Keratinocyte (primary cell): ENCODE measurements at regions not wholly inside any gene's neighbourhood (a gene's known extent, or its start where the extent isn't known, plus 50 kb on each side); places are given as distances from the start of the nearest gene placed in this dataset.

Experiments
- DNase-seq: peaks from one replicate; pipeline ENCODE4 v3.0.0-alpha.2; 2011; ENCODE audit warnings: low read depth, missing footprints, low spot score
- FAIRE-seq: peaks from 2 replicates; lab custom pipeline; 2011; peaks lifted over from hg19 to GRCh38; lab: Jason Lieb, UNC
- H2AFZ ChIP-seq: 2 replicates; pipeline ENCODE4 v1.6.0; 2012; ENCODE audit warnings: low read length, control low read depth, inconsistent platforms; ENCODE audit not compliant: control insufficient read depth
- H3K27ac ChIP-seq: 2 replicates; pipeline ENCODE4 v1.5.1; 2011; ENCODE audit warnings: low read length; ENCODE audit not compliant: control insufficient read depth, insufficient read depth
- H3K27me3 ChIP-seq: 3 replicates; pipeline ENCODE4 v1.6.0; 2011; ENCODE audit warnings: low read length; ENCODE audit not compliant: control insufficient read depth, insufficient read depth; ENCODE audit errors: extremely low read depth
- H3K36me3 ChIP-seq, 2 experiments: 2 replicates in 1 of 2; 3 replicates in 1 of 2; pipeline ENCODE4 v1.5.1; 2011; ENCODE audit warnings: low read length in 2 of 2, mild to moderate bottlenecking in 1 of 2; ENCODE audit not compliant: control insufficient read depth in 2 of 2, insufficient read depth in 2 of 2; ENCODE audit errors: extremely low read depth in 1 of 2
- H3K4me1 ChIP-seq: 3 replicates; pipeline ENCODE4 v1.5.1; 2011; ENCODE audit warnings: low read length; ENCODE audit not compliant: control insufficient read depth, insufficient read depth; ENCODE audit errors: extremely low read depth
- H3K4me2 ChIP-seq: 3 replicates; pipeline ENCODE4 v1.6.0; 2011; ENCODE audit warnings: low read depth, low read length; ENCODE audit not compliant: control insufficient read depth, insufficient read depth; ENCODE audit errors: extremely low read depth
- H3K4me3 ChIP-seq, 3 experiments: fragments of 200-600 bp in 1 of 3; sonication (generic) in 1 of 3; 2 replicates in 2 of 3; 3 replicates in 1 of 3; pipeline ENCODE4 v1.5.1; 2011 to 2016; ENCODE audit warnings: low read length in 3 of 3, mild to moderate bottlenecking in 3 of 3, control low read depth in 2 of 3, inconsistent platforms in 1 of 3, low read depth in 1 of 3, mixed read lengths in 1 of 3, mixed run types in 1 of 3, moderate library complexity in 1 of 3; ENCODE audit not compliant: control insufficient read depth in 2 of 3, insufficient read depth in 2 of 3; ENCODE audit errors: extremely low read depth in 1 of 3
- H3K79me2 ChIP-seq: 2 replicates; pipeline ENCODE4 v1.6.0; 2012; ENCODE audit warnings: low read length; ENCODE audit not compliant: control insufficient read depth, insufficient read depth
- H3K9ac ChIP-seq: 3 replicates; pipeline ENCODE4 v1.6.0; 2011; ENCODE audit warnings: low read length; ENCODE audit not compliant: control insufficient read depth, insufficient read depth; ENCODE audit errors: extremely low read depth
- H3K9me1 ChIP-seq: 3 replicates; pipeline ENCODE4 v1.6.0; 2011; ENCODE audit warnings: low read length; ENCODE audit not compliant: control insufficient read depth, insufficient read depth; ENCODE audit errors: extremely low read depth
- H3K9me3 ChIP-seq: 2 replicates; pipeline ENCODE4 v1.5.1; 2012; ENCODE audit warnings: low read depth, low read length; ENCODE audit not compliant: control insufficient read depth
- H4K20me1 ChIP-seq: 3 replicates; pipeline ENCODE4 v1.6.0; 2011; ENCODE audit warnings: low read length; ENCODE audit not compliant: control insufficient read depth, insufficient read depth; ENCODE audit errors: extremely low read depth
- CTCF ChIP-seq, 3 experiments: IDR thresholded peaks in 1 of 3; conservative IDR thresholded peaks in 1 of 3; optimal IDR thresholded peaks in 1 of 3; 2 replicates in 2 of 3; 3 replicates in 1 of 3; pipeline versions ENCODE3 to v1.5.1; 2011; ENCODE audit warnings: low read length in 3 of 3, mild to moderate bottlenecking in 3 of 3, moderate library complexity in 2 of 3, control low read depth in 1 of 3, inconsistent platforms in 1 of 3; ENCODE audit not compliant: insufficient read depth in 2 of 3; ENCODE audit errors: extremely low read depth in 1 of 3
- EZH2 ChIP-seq: IDR thresholded peaks from one replicate; pipeline ENCODE4 v1.6.1; 2012; ENCODE audit warnings: inconsistent platforms, mild to moderate bottlenecking, low read length, moderate library complexity
- dilution Hi-C: fragments of 300-500 bp; cut with MboI; formaldehyde crosslinking; loops from one replicate; pipeline ENCODE4 v1.7.0; 2020; ENCODE audit warnings: low sequenced_read_pairs; ENCODE audit not compliant: extremely low pct_ligation_motif_present

- H3K9ac ChIP-seq, result no peak overlapping the region
- H3K4me3 ChIP-seq, result no peak overlapping the region
- DNase-seq, result no peak
- no peak overlapping the region for H3K4me2 ChIP-seq
- H3K9me1 ChIP-seq, result no peaks in the 10 kb centered on the region
- no peaks in the 10 kb centered on the region for H3K4me1 ChIP-seq
- dilution Hi-C loops, result no loop called here
- no peak overlapping the region for H3K27ac ChIP-seq
- H2AFZ ChIP-seq, result no peak overlapping the region
- no peaks in the 10 kb centered on the region for H3K27me3 ChIP-seq
- FAIRE-seq, result no peak
- H3K36me3 ChIP-seq, result no peaks in the 10 kb centered on the region
- no peaks in the 10 kb centered on the region for H3K9me3 ChIP-seq
- H3K79me2 ChIP-seq, result no peaks in the 10 kb centered on the region
- H4K20me1 ChIP-seq, result no peaks in the 10 kb centered on the region
- TF ChIP-seq EZH2 (no peak), CTCF (optimal IDR thresholded peaks at IDR 0.05 in 1 of 3, IDR thresholded peaks at IDR 0.05 in 1 of 3, conservative IDR thresholded peaks at IDR 0.05 in 1 of 3; ENCODE audit: extremely low read depth in 1 of 3, insufficient read depth in 2 of 3, low read length in 3 of 3) (no peak)
These were observed 1309.0 kb upstream of the PABPC4L start for GRCh38 chr4:135510582-135510981.

DNA sequence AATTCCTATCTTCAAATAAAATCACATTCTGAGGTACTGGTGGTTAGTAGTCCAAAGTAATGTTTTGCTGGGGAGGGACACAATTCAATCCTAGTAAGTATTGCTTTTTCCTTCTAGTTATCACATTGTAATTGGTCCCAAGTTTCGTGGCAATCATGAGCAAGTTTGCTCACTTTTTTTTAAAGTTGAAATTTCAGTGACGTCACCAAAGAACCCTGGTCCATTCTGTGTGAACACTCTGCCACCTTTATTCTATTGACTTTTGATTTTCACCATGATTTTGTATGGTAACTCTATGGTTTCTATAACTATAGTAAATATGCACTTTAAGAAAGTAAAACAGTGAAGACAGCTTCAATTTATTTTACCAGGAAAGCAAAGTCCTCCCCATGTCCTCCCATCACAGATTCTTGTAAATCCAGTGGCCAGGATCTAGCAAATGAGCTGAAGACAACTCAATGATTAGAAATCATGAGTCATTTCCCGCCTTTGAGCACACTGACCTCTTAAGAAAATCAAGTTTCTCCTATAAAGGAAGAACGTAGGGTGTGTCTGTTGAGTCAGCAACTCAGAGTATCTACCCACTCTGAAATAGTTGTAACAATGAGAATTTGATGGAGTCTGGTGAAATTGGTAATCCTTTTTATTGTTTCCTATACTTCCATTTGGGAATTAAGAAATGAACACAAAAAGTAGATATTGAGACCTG, 1306.6 kb upstream of the PABPC4L start:
- no peak overlapping the region for H3K27ac ChIP-seq
- no peak for TF ChIP-seq CTCF (optimal IDR thresholded peaks at IDR 0.05 in 1 of 3, IDR thresholded peaks at IDR 0.05 in 1 of 3, conservative IDR thresholded peaks at IDR 0.05 in 1 of 3; ENCODE audit: extremely low read depth in 1 of 3, insufficient read depth in 2 of 3, low read length in 3 of 3)
- no peaks in the 10 kb centered on the region for H3K4me1 ChIP-seq
- dilution Hi-C loops, result no loop called here
- FAIRE-seq, result no peak
- no peaks in the 10 kb centered on the region for H3K9me3 ChIP-seq
- no peaks in the 10 kb centered on the region for H3K9me1 ChIP-seq
- H3K36me3 ChIP-seq, result no peaks in the 10 kb centered on the region
- H3K9ac ChIP-seq, result no peak overlapping the region
- DNase-seq, result no peak
- H2AFZ ChIP-seq, result peak overlapping the region; percentile 6
- no peak overlapping the region for H3K4me3 ChIP-seq
- no peaks in the 10 kb centered on the region for H3K79me2 ChIP-seq
- no peaks in the 10 kb centered on the region for H3K27me3 ChIP-seq
- no peak overlapping the region for H3K4me2 ChIP-seq
- no peaks in the 10 kb centered on the region for H4K20me1 ChIP-seq
